Hepatocyte (in vitro differentiated cells): ENCODE measurements at regions not wholly inside any gene's neighbourhood (a gene's known extent, or its start where the extent isn't known, plus 50 kb on each side); places are given as distances from the start of the nearest gene placed in this dataset.

Experiments
- DNase-seq: peaks from one replicate; pipeline ENCODE4 v3.0.0-alpha.2; 2016; ENCODE audit warnings: low spot score
- H2AFZ ChIP-seq: fragments of 200-600 bp; sonication (generic); 2 replicates; pipeline ENCODE4 v1.6.0; 2016; ENCODE audit warnings: antibody characterized with exemption, mild to moderate bottlenecking
- H3K27ac ChIP-seq: fragments of 200-600 bp; sonication (generic); 2 replicates; pipeline ENCODE4 v1.5.1; 2016; ENCODE audit warnings: mild to moderate bottlenecking
- H3K27me3 ChIP-seq: fragments of 200-600 bp; sonication (generic); 2 replicates; pipeline ENCODE4 v1.6.1; 2016
- H3K36me3 ChIP-seq: fragments of 200-600 bp; sonication (generic); replicated peaks from 2 replicates; pipeline ENCODE4 v1.5.1; 2016; ENCODE audit warnings: low read depth; ENCODE audit not compliant: insufficient read depth
- H3K4me1 ChIP-seq: fragments of 200-600 bp; sonication (generic); 2 replicates; pipeline ENCODE4 v1.5.1; 2016; ENCODE audit warnings: mild to moderate bottlenecking, moderate library complexity; ENCODE audit not compliant: insufficient read depth
- H3K4me2 ChIP-seq: fragments of 200-600 bp; sonication (generic); 2 replicates; pipeline ENCODE4 v1.6.0; 2016
- H3K4me3 ChIP-seq: fragments of 200-600 bp; sonication (generic); 2 replicates; pipeline ENCODE4 v1.5.1; 2016; ENCODE audit warnings: mild to moderate bottlenecking
- H3K79me2 ChIP-seq: fragments of 200-600 bp; sonication (generic); 2 replicates; pipeline ENCODE4 v1.6.0; 2017; ENCODE audit warnings: mild to moderate bottlenecking
- H3K9me2 ChIP-seq: fragments of 200-600 bp; sonication (generic); replicated peaks from 2 replicates; pipeline ENCODE4 v1.6.0; 2017; ENCODE audit warnings: mild to moderate bottlenecking; ENCODE audit not compliant: insufficient read depth
- H3K9me3 ChIP-seq: fragments of 200-600 bp; sonication (generic); 2 replicates; pipeline ENCODE4 v1.5.1; 2016; ENCODE audit warnings: low read depth, mild to moderate bottlenecking
- H4K20me1 ChIP-seq: fragments of 200-600 bp; sonication (generic); 2 replicates; pipeline ENCODE4 v1.6.0; 2016; ENCODE audit warnings: mild to moderate bottlenecking; ENCODE audit not compliant: insufficient read depth, poor library complexity, severe bottlenecking
- CTCF ChIP-seq: fragments of 200-600 bp; sonication (generic); IDR thresholded peaks from 2 replicates; pipeline ENCODE4 v1.5.1; 2016; ENCODE audit warnings: antibody characterized with exemption, mild to moderate bottlenecking; ENCODE audit not compliant: poor library complexity
- EZH2 ChIP-seq: fragments of 200-600 bp; sonication (generic); IDR thresholded peaks from 2 replicates; pipeline ENCODE4 v1.6.1; 2016; ENCODE audit warnings: antibody characterized with exemption, mild to moderate bottlenecking, borderline replicate concordance
- EZH2phosphoT487 ChIP-seq: fragments of 200-600 bp; sonication (generic); IDR thresholded peaks from one replicate; pipeline ENCODE4 v1.6.1; 2018; ENCODE audit warnings: antibody characterized with exemption, mild to moderate bottlenecking, low read depth, moderate library complexity; ENCODE audit not compliant: unreplicated experiment, severe bottlenecking
- WGBS: methylation state at CpG from one replicate; pipeline ENCODE4 v1.1.6; 2016; ENCODE audit warnings: low lambda C conversion rate; ENCODE audit errors: missing lambda C conversion rate; 5-methylcytosine and 5-hydroxymethylcytosine counted together

- H3K4me1 ChIP-seq, result no peaks in the 10 kb centered on the region
- no peak overlapping the region for H3K27ac ChIP-seq
- H2AFZ ChIP-seq, result no peak overlapping the region
- H3K36me3 ChIP-seq, result no peaks in the 10 kb centered on the region
- H4K20me1 ChIP-seq, result no peaks in the 10 kb centered on the region
- H3K9me2 ChIP-seq, result no peaks in the 10 kb centered on the region
- DNase-seq, result no peak
- TF ChIP-seq CTCF (no peak), EZH2 (no peak), EZH2phosphoT487 (no peak)
- whole genome bisulfite sequencing, result 82% methylated on average over 1 of the region's 1 CpG
- H3K9me3 ChIP-seq, result no peaks in the 10 kb centered on the region
- H3K4me3 ChIP-seq, result no peak overlapping the region
- H3K27me3 ChIP-seq, result no peaks in the 10 kb centered on the region
- no peak overlapping the region for H3K4me2 ChIP-seq
- H3K79me2 ChIP-seq, result no peaks in the 10 kb centered on the region
These were observed 637.7 kb upstream of the FANCL start for GRCh38 chr2:58878778-58879177.

GRCh38 chr2:58876126-58876525 is 635.0 kb upstream of the FANCL start:
- H3K9me3 ChIP-seq, result no peaks in the 10 kb centered on the region
- H3K36me3 ChIP-seq, result no peaks in the 10 kb centered on the region
- no peaks in the 10 kb centered on the region for H3K4me1 ChIP-seq
- no peaks in the 10 kb centered on the region for H3K27me3 ChIP-seq
- WGBS, result 96% methylated on average over 2 of the region's 2 CpGs
- H3K27ac ChIP-seq, result no peak overlapping the region
- H2AFZ ChIP-seq, result no peak overlapping the region
- no peaks in the 10 kb centered on the region for H3K9me2 ChIP-seq
- DNase-seq, result no peak
- TF ChIP-seq EZH2phosphoT487 (no peak), EZH2 (no peak), CTCF (no peak)
- H3K4me2 ChIP-seq, result no peak overlapping the region
- no peaks in the 10 kb centered on the region for H4K20me1 ChIP-seq
- H3K79me2 ChIP-seq, result no peaks in the 10 kb centered on the region
- no peak overlapping the region for H3K4me3 ChIP-seq

GRCh38 chr2:58875436-58875835 is 634.3 kb upstream of the FANCL start:
- Histone ChIP-seq H3K9me2 (no peaks in the 10 kb centered on the region), H3K4me2 (no peak overlapping the region), H3K27ac (no peak overlapping the region), H3K4me3 (no peak overlapping the region), H3K4me1 (no peaks in the 10 kb centered on the region), H2AFZ (no peak overlapping the region), H3K27me3 (no peaks in the 10 kb centered on the region), H3K36me3 (no peaks in the 10 kb centered on the region), H4K20me1 (no peaks in the 10 kb centered on the region), H3K79me2 (no peaks in the 10 kb centered on the region), H3K9me3 (no peaks in the 10 kb centered on the region)
- 75% methylated on average over 4 of the region's 4 CpGs for WGBS
- DNase-seq, result no peak
- no peak for TF ChIP-seq CTCF
- TF ChIP-seq EZH2phosphoT487, result no peak

GRCh38 chr2:58871469-58872142 is 630.5 kb upstream of the FANCL start:
- Histone ChIP-seq H3K27ac (no peak overlapping the region), H3K4me3 (no peak overlapping the region)
- TF ChIP-seq EZH2 (no peak), EZH2phosphoT487 (no peak), CTCF (no peak)

More at GRCh38 chr2:58871469-58872142, 630.5 kb upstream of the FANCL start:
- Histone ChIP-seq H3K36me3 (no peaks in the 10 kb centered on the region), H3K79me2 (no peaks in the 10 kb centered on the region), H4K20me1 (no peaks in the 10 kb centered on the region), H3K9me2 (no peaks in the 10 kb centered on the region), H3K4me1 (peaks cover 3% of the 10 kb centered on the region), H3K4me2 (no peak overlapping the region), H3K9me3 (no peaks in the 10 kb centered on the region), H2AFZ (no peak overlapping the region), H3K27me3 (no peaks in the 10 kb centered on the region)
- 96% methylated on average over 4 of the region's 4 CpGs for WGBS
- no peak for DNase-seq
